Stomach (tissue), 8 donors: ENCODE measurements at regions not wholly inside any gene's neighbourhood (a gene's known extent, or its start where the extent isn't known, plus 50 kb on each side); places are given as distances from the start of the nearest gene placed in this dataset.

Experiments used
- DNase-seq, 2 donors: peaks; one replicate each; pipeline versions ENCODE4 v3.0.0 to v3.0.0-alpha.2; 2013 to 2019
- H3K27ac ChIP-seq, 5 donors: fragments of 200-600 bp in 4 of 5; sonication (generic) in 4 of 5; one replicate each; pipeline ENCODE4 v1.5.1; 2013 to 2019; ENCODE audit warnings: mild to moderate bottlenecking in 1 of 5, moderate library complexity in 1 of 5
- H3K27me3 ChIP-seq, 3 donors: fragments of 200-600 bp; sonication (generic); one replicate each; pipeline ENCODE4 v1.5.1; 2017 to 2019; ENCODE audit warnings: mixed run types in 1 of 3
- H3K36me3 ChIP-seq, 4 donors: fragments of 200-600 bp; sonication (generic); 1 replicate in 3 of 4; 2 replicates in 1 of 4; pipeline ENCODE4 v1.5.1; 2016 to 2019
- H3K4me1 ChIP-seq, 4 donors: fragments of 200-600 bp; sonication (generic); one replicate each; pipeline ENCODE4 v1.5.1; 2016 to 2019
- H3K4me3 ChIP-seq, 4 donors: fragments of 200-600 bp; sonication (generic) in 3 of 4; one replicate each; pipeline ENCODE4 v1.5.1; 2016 to 2019; ENCODE audit warnings: mild to moderate bottlenecking in 1 of 4
- H3K9me3 ChIP-seq, 4 donors: fragments of 200-600 bp; sonication (generic); one replicate each; pipeline ENCODE4 v1.5.1; 2016 to 2019
- CTCF ChIP-seq, 7 experiments: fragments of 450-650 bp in 4 of 7; fragments of 200-600 bp in 3 of 7; sonication (generic) in 3 of 7; IDR thresholded peaks; one replicate each; pipeline ENCODE4 v1.5.1; 2016 to 2019; ENCODE audit warnings: antibody characterized with exemption in 7 of 7, control low read depth in 2 of 7, mild to moderate bottlenecking in 1 of 7
- EP300 ChIP-seq: sonication (generic); formaldehyde crosslinking; IDR thresholded peaks from one replicate; pipeline ENCODE4 v1.6.1; 2017; ENCODE audit warnings: antibody characterized with exemption
- POLR2A ChIP-seq, 4 donors: fragments of 450-650 bp; IDR thresholded peaks; one replicate each; pipeline ENCODE4 v1.6.1; 2016; ENCODE audit warnings: antibody characterized with exemption in 4 of 4, control low read depth in 2 of 4, mild to moderate bottlenecking in 1 of 4, moderate library complexity in 1 of 4
- POLR2AphosphoS5 ChIP-seq, 3 donors: sonication (generic); formaldehyde crosslinking; IDR thresholded peaks; one replicate each; pipeline ENCODE4 v1.6.1; 2016; ENCODE audit warnings: antibody characterized with exemption in 3 of 3
- WGBS, 5 donors: extraction: QIAGEN DNeasy Blood & Tissue Kit in 3 of 5; methylation state at CpG; one replicate each; pipeline versions ENCODE4 v1.1.5 to v1.1.7; 2013 to 2018; 5-methylcytosine and 5-hydroxymethylcytosine counted together
- intact Hi-C: fragments of 100-400 bp; cut with DNase I; formaldehyde crosslinking; loops from one replicate; pipeline ENCODE4 v1.15.1; 2023; ENCODE audit warnings: low total_unique reads
- donor health status: healthy with polysubstance abuse.
- donor health status: Bipolar disorder and iron deficiency.
- donor health status: healthy.

DNA sequence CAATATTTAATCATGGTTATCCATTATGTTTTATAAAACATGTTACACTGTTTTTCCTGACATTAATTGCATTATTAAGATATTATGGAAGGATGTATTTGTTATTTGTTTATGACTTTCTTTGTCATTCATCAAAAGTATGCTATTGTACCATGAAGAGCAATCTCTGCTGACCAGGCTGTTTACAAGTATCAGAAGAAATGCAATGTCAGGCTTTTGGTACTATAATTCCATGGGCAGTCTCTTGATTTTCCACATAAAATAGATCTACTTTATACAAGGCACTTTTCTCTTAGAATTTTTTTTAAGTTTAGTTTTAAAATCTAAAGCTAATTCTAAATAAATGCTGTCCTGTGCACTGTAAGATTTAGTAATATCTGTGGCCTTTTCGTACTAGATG, 196.6 kb downstream of the COX7C start:
- H3K27ac ChIP-seq = no peak overlapping the region
- TF ChIP-seq POLR2AphosphoS5 (IDR thresholded peaks at IDR 0.05) = no peak
- no peak for TF ChIP-seq CTCF (IDR thresholded peaks at IDR 0.05)
- TF ChIP-seq POLR2A (IDR thresholded peaks at IDR 0.05) = no peak
- TF ChIP-seq EP300 = no peak
- intact Hi-C loops = no loop called here

DNA sequence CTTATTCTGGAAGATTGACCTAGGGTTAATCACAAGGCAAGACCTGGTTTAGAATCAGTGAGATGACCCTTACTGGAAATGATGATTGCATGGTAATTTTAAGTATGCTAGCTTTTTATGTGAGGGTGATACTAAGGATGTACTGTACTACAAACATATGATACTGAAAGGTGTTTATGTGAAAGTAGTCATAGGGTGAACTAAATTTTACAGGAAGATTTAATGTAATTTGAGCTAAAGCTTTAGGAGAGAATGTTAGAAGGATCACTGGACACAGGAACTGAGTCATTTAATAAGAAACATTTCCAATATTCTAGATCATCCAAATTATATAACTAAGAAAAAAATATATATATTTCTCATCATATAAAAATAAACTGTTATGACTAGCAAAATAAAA, 197.2 kb downstream of the COX7C start:
- no peak overlapping the region for H3K27ac ChIP-seq
- no peaks in the 10 kb centered on the region for H3K4me1 ChIP-seq
- H3K27me3 ChIP-seq = no peaks in the 10 kb centered on the region
- no peaks in the 10 kb centered on the region for H3K9me3 ChIP-seq
- H3K36me3 ChIP-seq = no peaks in the 10 kb centered on the region
- intact Hi-C loops = no loop called here
- no peak overlapping the region for H3K4me3 ChIP-seq
- no peak for DNase-seq
- TF ChIP-seq POLR2A (IDR thresholded peaks at IDR 0.05) (no peak), EP300 (no peak)

More for the DNA sequence above, 196.6 kb downstream of the COX7C start:
- Histone ChIP-seq H3K9me3 (no peaks in the 10 kb centered on the region), H3K4me1 (no peaks in the 10 kb centered on the region), H3K4me3 (no peak overlapping the region), H3K27me3 (no peaks in the 10 kb centered on the region), H3K36me3 (no peaks in the 10 kb centered on the region)
- 48 to 82% (median 62%) methylated on average over 1 of the region's 1 CpG for WGBS, 5 donors
- no peak for DNase-seq

DNA sequence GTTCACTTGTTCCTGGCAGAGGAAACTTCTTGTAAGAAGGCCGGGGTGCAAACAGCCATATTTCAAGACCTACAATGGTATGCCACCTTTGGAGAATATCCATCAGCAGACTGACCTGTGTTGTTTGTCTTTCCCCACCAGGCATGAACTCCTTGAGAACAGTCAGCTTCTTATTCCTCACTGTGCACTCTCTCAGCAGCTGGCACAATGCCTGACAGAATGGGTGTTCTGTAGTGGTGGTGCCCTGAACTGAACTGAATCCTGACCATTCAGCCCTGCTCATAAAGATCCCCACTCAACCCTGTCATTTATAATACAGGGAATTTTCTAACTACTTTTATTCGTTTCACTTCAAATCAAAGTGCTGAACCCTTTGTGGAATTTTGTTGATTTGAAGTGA, 206.9 kb downstream of the COX7C start:
- Histone ChIP-seq H3K36me3 (no peaks in the 10 kb centered on the region), H3K27ac (no peak overlapping the region), H3K9me3 (peaks cover 0 to 4% (median 2%) of the 10 kb centered on the region in 4 donors), H3K27me3 (no peaks in the 10 kb centered on the region), H3K4me3 (no peak overlapping the region), H3K4me1 (no peaks in the 10 kb centered on the region)
- peak in 1 of 2 donors; percentile 12 for DNase-seq
- TF ChIP-seq POLR2A (IDR thresholded peaks at IDR 0.05) (no peak), POLR2AphosphoS5 (IDR thresholded peaks at IDR 0.05) (no peak), EP300 (no peak), CTCF (IDR thresholded peaks at IDR 0.05) (no peak)
- WGBS, 5 donors = 45 to 63% (median 50%) methylated on average over 2 of the region's 2 CpGs
- intact Hi-C loops = no loop called here

GRCh38 chr5:86831128-86831527, 213.4 kb downstream of the COX7C start:
- no peak for DNase-seq
- no peak overlapping the region for H3K4me3 ChIP-seq

More at GRCh38 chr5:86831128-86831527, 213.4 kb downstream of the COX7C start:
- no peaks in the 10 kb centered on the region for H3K36me3 ChIP-seq
- no peak for TF ChIP-seq POLR2AphosphoS5 (IDR thresholded peaks at IDR 0.05)
- TF ChIP-seq CTCF (IDR thresholded peaks at IDR 0.05) = no peak
- no peak for TF ChIP-seq EP300
- no peak for TF ChIP-seq POLR2A (IDR thresholded peaks at IDR 0.05)
- intact Hi-C loops = no loop called here
- H3K27me3 ChIP-seq = no peaks in the 10 kb centered on the region
- H3K27ac ChIP-seq = no peak overlapping the region
- no peaks in the 10 kb centered on the region for H3K4me1 ChIP-seq
- peaks cover 0 to 4% (median 2%) of the 10 kb centered on the region in 4 donors for H3K9me3 ChIP-seq
